RWPE2 (cell line): ENCODE measurements at regions not wholly inside any gene's neighbourhood (a gene's known extent, or its start where the extent isn't known, plus 50 kb on each side); places are given as distances from the start of the nearest gene placed in this dataset.

ENCODE experiments used
- ATAC-seq: fragments of 200-7000 bp; cut with Tn5 transposase; 3 replicates; pipeline ENCODE4 v1.9.1; 2021; ENCODE audit warnings: low read depth
- DNase-seq: peaks from one replicate; pipeline ENCODE4 v3.0.0-alpha.2; 2020; ENCODE audit warnings: low spot score
- H3K27ac ChIP-seq: fragments of 450-650 bp; 2 replicates; pipeline ENCODE4 v1.5.1; 2017; ENCODE audit warnings: mild to moderate bottlenecking; ENCODE audit not compliant: poor library complexity, severe bottlenecking
- H3K27me3 ChIP-seq: fragments of 250-450 bp; sonication (Bioruptor Pico); 2 replicates; pipeline ENCODE4 v1.5.1; 2021; ENCODE audit warnings: mild to moderate bottlenecking, moderate library complexity; ENCODE audit not compliant: insufficient read depth, poor library complexity, severe bottlenecking
- H3K36me3 ChIP-seq: fragments of 250-450 bp; sonication (Bioruptor Pico); 2 replicates; pipeline ENCODE4 v1.5.1; 2020; ENCODE audit warnings: low read depth, mild to moderate bottlenecking, moderate library complexity
- H3K4me1 ChIP-seq: fragments of 250-450 bp; sonication (Bioruptor Pico); 2 replicates; pipeline ENCODE4 v1.5.1; 2021; ENCODE audit warnings: mild to moderate bottlenecking, moderate library complexity; ENCODE audit not compliant: insufficient read depth, poor library complexity, severe bottlenecking
- H3K4me3 ChIP-seq: fragments of 250-450 bp; sonication (Bioruptor Pico); 2 replicates; pipeline ENCODE4 v1.5.1; 2021; ENCODE audit warnings: mild to moderate bottlenecking, moderate library complexity; ENCODE audit not compliant: severe bottlenecking
- H3K9me3 ChIP-seq: fragments of 250-450 bp; sonication (Bioruptor Pico); 2 replicates; pipeline ENCODE4 v1.5.1; 2021; ENCODE audit warnings: mild to moderate bottlenecking, moderate library complexity; ENCODE audit not compliant: severe bottlenecking
- CTCF ChIP-seq: fragments of 450-650 bp; IDR thresholded peaks from one replicate; pipeline ENCODE4 v1.5.1; 2017; ENCODE audit warnings: mild to moderate bottlenecking, moderate library complexity; ENCODE audit not compliant: poor library complexity, severe bottlenecking

- H3K27ac ChIP-seq = no peak overlapping the region
- no peaks in the 10 kb centered on the region for H3K9me3 ChIP-seq
- H3K27me3 ChIP-seq = no peaks in the 10 kb centered on the region
- H3K4me3 ChIP-seq = no peak overlapping the region
- DNase-seq (no peak), ATAC-seq (peak; percentile 48; the same call in 1 of the 3 replicates)
- no peak for TF ChIP-seq CTCF
- no peaks in the 10 kb centered on the region for H3K4me1 ChIP-seq
- no peaks in the 10 kb centered on the region for H3K36me3 ChIP-seq
Measured at GRCh38 chr1:104702731-104703130, 953.0 kb downstream of the AMY1C start.

DNA sequence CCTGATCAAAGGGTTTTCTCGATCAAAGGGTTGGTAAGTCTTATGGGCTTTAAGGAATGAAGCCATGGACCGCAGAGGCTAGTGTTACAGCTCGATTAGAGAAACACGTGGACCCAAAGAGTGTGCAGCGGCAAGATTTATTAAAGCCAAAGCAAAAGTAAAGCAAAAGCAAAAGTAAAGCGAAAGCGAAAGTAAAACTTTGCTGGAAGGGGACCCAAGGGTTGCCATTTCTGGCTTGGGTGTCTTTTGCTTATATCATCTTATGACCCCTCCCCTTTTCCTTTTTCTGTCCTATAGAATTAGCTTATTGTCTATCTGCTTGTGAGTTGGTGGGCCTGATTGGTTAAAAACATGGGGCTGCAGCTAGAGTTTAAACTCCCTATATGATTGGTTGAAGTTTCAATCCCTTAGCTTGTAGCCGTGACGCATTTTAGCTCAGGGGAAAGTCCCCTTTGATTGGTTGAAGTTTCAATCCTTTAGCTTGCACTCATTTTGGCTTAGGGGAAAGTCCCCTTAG is 957.0 kb downstream of the AMY1C start:
- DNase-seq (no peak), ATAC-seq (no peak)
- Histone ChIP-seq H3K4me1 (no peaks in the 10 kb centered on the region), H3K27me3 (no peaks in the 10 kb centered on the region), H3K36me3 (no peaks in the 10 kb centered on the region), H3K27ac (no peak overlapping the region), H3K9me3 (no peaks in the 10 kb centered on the region), H3K4me3 (no peak overlapping the region)
- no peak for TF ChIP-seq CTCF

DNA sequence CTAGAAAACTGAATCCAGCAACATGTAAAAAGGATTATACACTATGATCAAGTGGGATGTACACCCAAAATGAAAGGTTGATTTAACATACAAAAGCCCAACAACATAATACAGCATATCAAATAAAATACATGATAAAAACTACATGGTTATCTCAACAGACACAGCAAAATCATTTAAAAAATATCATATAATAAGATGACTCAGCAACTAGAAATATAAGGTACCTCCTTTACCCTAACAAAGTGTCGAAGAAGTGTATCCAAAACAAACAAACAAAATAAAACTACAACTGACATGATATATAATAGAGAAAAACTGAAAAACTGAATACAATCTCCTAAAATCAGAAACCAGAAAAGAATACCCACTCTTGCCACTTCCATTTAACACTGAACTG is 969.1 kb downstream of the AMY1C start:
- Histone ChIP-seq H3K27me3 (peaks cover 2% of the 10 kb centered on the region), H3K36me3 (no peaks in the 10 kb centered on the region), H3K27ac (no peak overlapping the region), H3K4me3 (no peak overlapping the region), H3K4me1 (no peaks in the 10 kb centered on the region), H3K9me3 (no peaks in the 10 kb centered on the region)
- no peak for TF ChIP-seq CTCF
- no peak for DNase-seq
- ATAC-seq = no peak

- no peak for TF ChIP-seq CTCF
- H3K4me3 ChIP-seq = no peak overlapping the region
- peaks cover 2% of the 10 kb centered on the region for H3K27me3 ChIP-seq
- no peak for DNase-seq
- no peaks in the 10 kb centered on the region for H3K9me3 ChIP-seq
- no peaks in the 10 kb centered on the region for H3K36me3 ChIP-seq
- no peak for ATAC-seq
- H3K4me1 ChIP-seq = no peaks in the 10 kb centered on the region
- no peak overlapping the region for H3K27ac ChIP-seq
Measured at GRCh38 chr1:104720741-104721140, 971.0 kb downstream of the AMY1C start.

DNA sequence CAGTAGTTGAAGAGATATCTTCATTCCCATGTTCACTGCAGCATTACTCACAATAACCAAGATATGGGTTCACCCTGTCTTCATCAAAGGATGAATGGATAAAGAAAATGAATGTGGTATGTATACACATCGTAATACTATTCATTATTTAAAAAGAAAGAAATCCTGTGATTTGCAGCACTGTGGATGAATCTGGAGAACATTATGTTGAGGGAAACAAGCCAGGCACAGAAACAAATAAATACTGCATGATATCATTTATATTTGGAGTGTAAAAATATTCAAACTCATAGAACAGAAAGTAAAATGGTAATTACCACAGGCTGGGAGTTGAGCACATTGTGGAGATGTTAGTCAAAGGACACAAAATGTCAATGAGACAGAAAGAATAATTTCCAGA is 977.2 kb downstream of the AMY1C start:
- DNase-seq (no peak), ATAC-seq (no peak)
- H3K9me3 ChIP-seq = no peaks in the 10 kb centered on the region
- H3K36me3 ChIP-seq = no peaks in the 10 kb centered on the region
- H3K27ac ChIP-seq = no peak overlapping the region
- H3K4me3 ChIP-seq = no peak overlapping the region
- TF ChIP-seq CTCF = no peak
- H3K4me1 ChIP-seq = no peaks in the 10 kb centered on the region
- H3K27me3 ChIP-seq = peaks cover 10% of the 10 kb centered on the region
